GM19239 (cell line): ENCODE measurements at regions not wholly inside any gene's neighbourhood (a gene's known extent, or its start where the extent isn't known, plus 50 kb on each side); places are given as distances from the start of the nearest gene placed in this dataset.
A peak's percentile ranks its signal among the peaks of the same experiment; 100 is the strongest.
"Not testable (repeated sequence)": the region's sequence is repeated elsewhere in the genome, so short reads cannot be mapped to it uniquely, and the experiment has no call there.

Experiments used
- DNase-seq: peaks from one replicate; pipeline ENCODE4 v3.0.0; 2011; ENCODE audit warnings: low spot score; ENCODE audit not compliant: insufficient read length
- FAIRE-seq: peaks from 2 replicates; lab custom pipeline; 2011; peaks lifted over from hg19 to GRCh38; lab: Jason Lieb, UNC

- FAIRE-seq = no peak
- no peak for DNase-seq
These were observed 649.6 kb downstream of the SPRY1 start for GRCh38 chr4:124046190-124046589.

- DNase-seq (no peak), FAIRE-seq (no peak)
These were observed 657.4 kb downstream of the SPRY1 start for GRCh38 chr4:124053872-124054538.

GRCh38 chr4:124055336-124055735 is 657.2 kb downstream of the ANKRD50 start:
- no peak for FAIRE-seq
- no peak for DNase-seq

GRCh38 chr4:124055896-124056295 is 656.6 kb downstream of the ANKRD50 start:
- DNase-seq (no peak), FAIRE-seq (no peak)

GRCh38 chr4:124060261-124060918 is 652.1 kb downstream of the ANKRD50 start:
- no peak for DNase-seq
- peak; percentile 11 for FAIRE-seq

- no peak for FAIRE-seq
- DNase-seq = no peak
These were observed 651.1 kb downstream of the ANKRD50 start for GRCh38 chr4:124061413-124061812.

- FAIRE-seq = no peak
- no peak for DNase-seq
These were observed 647.1 kb downstream of the ANKRD50 start for GRCh38 chr4:124065422-124065821.

GRCh38 chr4:124065936-124066335 is 646.6 kb downstream of the ANKRD50 start:
- DNase-seq (no peak), FAIRE-seq (no peak)

- no peak for DNase-seq
- FAIRE-seq = no peak
These were observed 645.9 kb downstream of the ANKRD50 start for GRCh38 chr4:124066595-124066994.

GRCh38 chr4:124067046-124067445 is 645.5 kb downstream of the ANKRD50 start:
- DNase-seq (no peak), FAIRE-seq (no peak)

GRCh38 chr4:124070688-124071484 is 641.6 kb downstream of the ANKRD50 start:
- FAIRE-seq = no peak
- no peak for DNase-seq

GRCh38 chr4:124075276-124075675 is 637.3 kb downstream of the ANKRD50 start:
- not testable (repeated sequence) for DNase-seq, FAIRE-seq

- FAIRE-seq (no peak), DNase-seq (no peak)
These were observed 633.3 kb downstream of the ANKRD50 start for GRCh38 chr4:124079174-124079780.

- FAIRE-seq (no peak), DNase-seq (no peak)
These were observed 628.8 kb downstream of the ANKRD50 start for GRCh38 chr4:124083711-124084110.

GRCh38 chr4:124085561-124086180 is 626.9 kb downstream of the ANKRD50 start:
- no peak for FAIRE-seq
- no peak for DNase-seq

GRCh38 chr4:124090021-124090420 is 622.5 kb downstream of the ANKRD50 start:
- no peak for DNase-seq
- no peak for FAIRE-seq

GRCh38 chr4:124092101-124092500 is 620.4 kb downstream of the ANKRD50 start:
- FAIRE-seq (no peak), DNase-seq (no peak)

- no peak for DNase-seq
- no peak for FAIRE-seq
These were observed 620.0 kb downstream of the ANKRD50 start for GRCh38 chr4:124092541-124092984.

- FAIRE-seq = no peak
- DNase-seq = no peak
These were observed 616.9 kb downstream of the ANKRD50 start for GRCh38 chr4:124095621-124096020.

GRCh38 chr4:124096290-124096689 is 616.2 kb downstream of the ANKRD50 start:
- FAIRE-seq = no peak
- no peak for DNase-seq
